ENCODE measurements at regions not wholly inside any gene's neighbourhood (a gene's known extent, or its start where the extent isn't known, plus 50 kb on each side); places are given as distances from the start of the nearest gene placed in this dataset.
A peak's percentile ranks its signal among the peaks of the same experiment; 100 is the strongest.

GRCh38 chr1:115233598-115233997, 104.5 kb downstream of the NGF start:
- TF ChIP-seq CTCF (IDR thresholded peaks at IDR 0.05; ENCODE audit: low read depth, low read length, missing control alignments): no peak
- DNase-seq (ENCODE audit: low read depth): no peak
- H3K4me3 ChIP-seq (ENCODE audit: low read depth, low read length): no peak overlapping the region
- in situ Hi-C loops (cut with HindIII; ENCODE audit: low sequenced_read_pairs): no loop called here

- H3K4me3 ChIP-seq (ENCODE audit: low read depth, low read length): no peak overlapping the region
- in situ Hi-C loops (cut with HindIII; ENCODE audit: low sequenced_read_pairs): no loop called here
- TF ChIP-seq CTCF (IDR thresholded peaks at IDR 0.05; ENCODE audit: low read depth, low read length, missing control alignments): no peak
- no peak for DNase-seq (ENCODE audit: low read depth)
Observed at GRCh38 chr1:115230281-115230680, 107.8 kb downstream of the NGF start.

GRCh38 chr1:115229016-115229415, 109.0 kb downstream of the NGF start:
- TF ChIP-seq CTCF (IDR thresholded peaks at IDR 0.05; ENCODE audit: low read depth, low read length, missing control alignments): no peak
- DNase-seq (ENCODE audit: low read depth): no peak
- in situ Hi-C loops (cut with HindIII; ENCODE audit: low sequenced_read_pairs): no loop called here

GRCh38 chr1:115228191-115228590, 109.9 kb downstream of the NGF start:
- in situ Hi-C loops (cut with HindIII; ENCODE audit: low sequenced_read_pairs): no loop called here
- no peak for DNase-seq (ENCODE audit: low read depth)
- H3K4me3 ChIP-seq (ENCODE audit: low read depth, low read length): no peak overlapping the region
- no peak for TF ChIP-seq CTCF (IDR thresholded peaks at IDR 0.05; ENCODE audit: low read depth, low read length, missing control alignments)

More at GRCh38 chr1:115229016-115229415, 109.0 kb downstream of the NGF start:
- no peak overlapping the region for H3K4me3 ChIP-seq (ENCODE audit: low read depth, low read length)

- no peak overlapping the region for H3K4me3 ChIP-seq (ENCODE audit: low read depth, low read length)
- DNase-seq (ENCODE audit: low read depth): peak; percentile 57
- TF ChIP-seq CTCF (IDR thresholded peaks at IDR 0.05; ENCODE audit: low read depth, low read length, missing control alignments): no peak
- in situ Hi-C loops (cut with HindIII; ENCODE audit: low sequenced_read_pairs): no loop called here
Observed at GRCh38 chr1:115227346-115228082, 110.5 kb downstream of the NGF start.

GRCh38 chr1:115225993-115226685, 111.9 kb downstream of the NGF start:
- TF ChIP-seq CTCF (IDR thresholded peaks at IDR 0.05; ENCODE audit: low read depth, low read length, missing control alignments): no peak
- H3K4me3 ChIP-seq (ENCODE audit: low read depth, low read length): no peak overlapping the region
- in situ Hi-C loops (cut with HindIII; ENCODE audit: low sequenced_read_pairs): no loop called here
- DNase-seq (ENCODE audit: low read depth): no peak
